Left lung (tissue), 4 donors: ENCODE measurements at regions not wholly inside any gene's neighbourhood (a gene's known extent, or its start where the extent isn't known, plus 50 kb on each side); places are given as distances from the start of the nearest gene placed in this dataset.
A peak's percentile ranks its signal among the peaks of the same experiment; 100 is the strongest.

Experiments
- ATAC-seq: fragments of 200-7000 bp; cut with Tn5 transposase; one replicate; pipeline ENCODE4 v1.9.1; 2020; ENCODE audit warnings: moderate library complexity
- DNase-seq, 4 donors: peaks; one replicate each; pipeline ENCODE4 v3.0.0-alpha.2; 2013 to 2020
- H3K27ac ChIP-seq, 2 donors: fragments of 200-600 bp; sonication (generic) in 1 of 2; one replicate each; pipeline versions ENCODE4 v1.5.0 to v1.8.0; 2020 to 2021
- H3K27me3 ChIP-seq, 2 donors: fragments of 200-600 bp; sonication (generic) in 1 of 2; one replicate each; pipeline versions ENCODE4 v1.5.0 to v1.8.0; 2020 to 2021
- H3K36me3 ChIP-seq, 2 donors: fragments of 200-600 bp; sonication (generic) in 1 of 2; one replicate each; pipeline versions ENCODE4 v1.5.0 to v1.8.0; 2020 to 2021
- H3K4me1 ChIP-seq, 2 donors: fragments of 200-600 bp; one replicate each; pipeline ENCODE4 v1.8.0; 2021
- H3K4me3 ChIP-seq, 2 donors: fragments of 200-600 bp; sonication (generic) in 1 of 2; one replicate each; pipeline versions ENCODE4 v1.5.0 to v1.8.0; 2020 to 2021; ENCODE audit warnings: mild to moderate bottlenecking in 1 of 2
- H3K9me3 ChIP-seq, 2 donors: fragments of 200-600 bp; sonication (generic) in 1 of 2; one replicate each; pipeline versions ENCODE4 v1.5.0 to v1.8.0; 2020 to 2021
- CTCF ChIP-seq, 2 donors: fragments of 200-600 bp; sonication (generic) in 1 of 2; IDR thresholded peaks; one replicate each; pipeline versions ENCODE4 v1.5.0 to v1.8.0; 2021; ENCODE audit warnings: antibody characterized with exemption in 2 of 2
- intact Hi-C, 2 donors: fragments of 100-400 bp; cut with DNase I; formaldehyde crosslinking; loops; one replicate each; pipeline versions ENCODE4 v1.11.2 to v1.14.2; 2022
- donor health status: DM: no; HTN: yes; CAD: no.
- donor health status: DM: no; HTN: no; CAD: no.

DNA sequence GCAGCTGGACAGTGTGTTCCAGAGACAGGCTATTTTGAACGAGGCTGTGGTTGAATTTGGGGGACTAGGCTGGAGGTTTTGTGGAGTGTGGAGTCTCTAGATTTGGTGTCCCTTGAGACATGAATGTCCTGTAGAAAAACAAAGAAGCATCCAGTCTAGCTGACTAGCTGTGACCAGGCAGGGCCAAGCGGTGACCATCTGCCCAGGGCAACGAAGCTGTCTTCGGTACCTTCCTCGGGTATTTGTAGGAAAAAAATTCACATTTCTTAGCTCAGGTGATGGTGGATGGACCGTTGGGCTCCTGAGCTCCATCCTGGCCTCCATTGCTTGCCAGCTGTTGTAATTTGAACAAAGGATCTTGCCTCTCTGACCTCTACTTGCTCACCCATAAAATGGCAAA, 557.3 kb downstream of the MIAT start:
- intact Hi-C loops: no loop called here
- no peak overlapping the region for H3K4me3 ChIP-seq
- no peaks in the 10 kb centered on the region for H3K36me3 ChIP-seq
- peaks cover 0 to 13% of the 10 kb centered on the region in 2 donors for H3K27me3 ChIP-seq
- H3K27ac ChIP-seq: peak overlapping the region in 1 of 2 donors; percentile 65
- DNase-seq: no peak
- ATAC-seq: no peak
- H3K9me3 ChIP-seq: no peaks in the 10 kb centered on the region
- H3K4me1 ChIP-seq: peaks cover 8 to 19% of the 10 kb centered on the region in 2 donors
- TF ChIP-seq CTCF (IDR thresholded peaks at IDR 0.05): no peak

- TF ChIP-seq CTCF (IDR thresholded peaks at IDR 0.05): no peak
- no peak overlapping the region for H3K27ac ChIP-seq
- no peak overlapping the region for H3K4me3 ChIP-seq
- H3K9me3 ChIP-seq: no peaks in the 10 kb centered on the region
- peaks cover 0 to 7% of the 10 kb centered on the region in 2 donors for H3K27me3 ChIP-seq
- intact Hi-C loops: no loop called here
- H3K4me1 ChIP-seq: peaks cover 8 to 19% of the 10 kb centered on the region in 2 donors
- DNase-seq (no peak), ATAC-seq (no peak)
- H3K36me3 ChIP-seq: no peaks in the 10 kb centered on the region
These were observed 558.5 kb downstream of the MIAT start for GRCh38 chr22:27215871-27216270.

- H3K4me1 ChIP-seq: peaks cover 8 to 19% of the 10 kb centered on the region in 2 donors
- H3K4me3 ChIP-seq: no peak overlapping the region
- DNase-seq (no peak), ATAC-seq (no peak)
- H3K27ac ChIP-seq: no peak overlapping the region
- no peak for TF ChIP-seq CTCF (IDR thresholded peaks at IDR 0.05)
- H3K27me3 ChIP-seq: peaks cover 0 to 7% of the 10 kb centered on the region in 2 donors
- H3K9me3 ChIP-seq: no peaks in the 10 kb centered on the region
- H3K36me3 ChIP-seq: no peaks in the 10 kb centered on the region
- intact Hi-C loops: no loop called here
These were observed 559.1 kb downstream of the MIAT start for GRCh38 chr22:27216444-27216843.

DNA sequence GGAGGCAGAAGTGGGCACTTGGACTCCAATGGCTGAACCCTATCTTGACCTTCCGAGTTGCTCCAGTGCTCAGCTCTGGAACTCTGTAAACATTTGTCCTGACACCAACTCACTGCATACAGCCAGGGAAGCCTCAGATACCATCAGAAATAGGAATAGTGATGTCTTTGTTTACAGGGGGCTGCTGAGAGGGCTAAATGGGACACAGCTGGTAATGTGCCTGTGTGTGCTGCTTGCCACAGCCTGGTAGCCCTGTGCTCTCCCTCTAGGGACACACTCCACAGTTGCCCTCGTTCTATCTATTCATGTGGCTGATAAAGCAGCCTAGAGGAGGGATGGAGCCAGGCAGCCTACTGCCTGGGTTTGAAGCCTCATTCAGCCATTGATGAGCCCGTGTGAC, 559.8 kb downstream of the MIAT start:
- intact Hi-C loops: no loop called here
- no peak for DNase-seq

More for the DNA sequence above, 559.8 kb downstream of the MIAT start:
- H3K27ac ChIP-seq: no peak overlapping the region
- no peak for TF ChIP-seq CTCF (IDR thresholded peaks at IDR 0.05)
- H3K4me1 ChIP-seq: peaks cover 6 to 15% of the 10 kb centered on the region in 2 donors
- ATAC-seq: no peak
- H3K27me3 ChIP-seq: peaks cover 0 to 7% of the 10 kb centered on the region in 2 donors
- no peak overlapping the region for H3K4me3 ChIP-seq
- H3K9me3 ChIP-seq: no peaks in the 10 kb centered on the region
- H3K36me3 ChIP-seq: no peaks in the 10 kb centered on the region
